Testis (tissue), 2 donors: ENCODE measurements at regions not wholly inside any gene's neighbourhood (a gene's known extent, or its start where the extent isn't known, plus 50 kb on each side); places are given as distances from the start of the nearest gene placed in this dataset.
A peak's percentile ranks its signal among the peaks of the same experiment; 100 is the strongest.

Experiments used
- DNase-seq: peaks from one replicate; pipeline ENCODE4 v3.0.0-alpha.2; 2019
- H3K27ac ChIP-seq, 2 donors: fragments of 200-600 bp; sonication (generic); one replicate each; pipeline ENCODE4 v1.5.1; 2019
- H3K27me3 ChIP-seq: fragments of 200-600 bp; sonication (generic); one replicate; pipeline ENCODE4 v1.5.1; 2019
- H3K36me3 ChIP-seq: fragments of 200-600 bp; sonication (generic); one replicate; pipeline ENCODE4 v1.5.1; 2017; ENCODE audit warnings: low read depth; ENCODE audit errors: missing control alignments
- H3K4me1 ChIP-seq: fragments of 200-600 bp; sonication (generic); one replicate; pipeline ENCODE4 v1.5.1; 2019
- H3K4me3 ChIP-seq, 2 donors: fragments of 200-600 bp; sonication (generic); one replicate each; pipeline ENCODE4 v1.5.1; 2017 to 2019
- H3K9me3 ChIP-seq: fragments of 200-600 bp; sonication (generic); one replicate; pipeline ENCODE4 v1.5.1; 2017
- CTCF ChIP-seq, 3 experiments: fragments of 450-650 bp in 2 of 3; fragments of 200-600 bp in 1 of 3; sonication (generic) in 1 of 3; IDR thresholded peaks; one replicate each; pipeline ENCODE4 v1.5.1; 2016 to 2019; ENCODE audit warnings: antibody characterized with exemption in 3 of 3, mild to moderate bottlenecking in 2 of 3, moderate library complexity in 1 of 3
- POLR2A ChIP-seq: fragments of 450-650 bp; IDR thresholded peaks from one replicate; pipeline ENCODE4 v1.6.1; 2017; ENCODE audit warnings: antibody characterized with exemption, mild to moderate bottlenecking, moderate library complexity
- WGBS, 2 donors: methylation state at CpG; one replicate each; pipeline ENCODE4 v1.1.5; 2018; 5-methylcytosine and 5-hydroxymethylcytosine counted together
- intact Hi-C: fragments of 100-400 bp; cut with DNase I; formaldehyde crosslinking; loops from one replicate; pipeline ENCODE4 v1.15.1; 2023; ENCODE audit warnings: low total_unique reads

DNA sequence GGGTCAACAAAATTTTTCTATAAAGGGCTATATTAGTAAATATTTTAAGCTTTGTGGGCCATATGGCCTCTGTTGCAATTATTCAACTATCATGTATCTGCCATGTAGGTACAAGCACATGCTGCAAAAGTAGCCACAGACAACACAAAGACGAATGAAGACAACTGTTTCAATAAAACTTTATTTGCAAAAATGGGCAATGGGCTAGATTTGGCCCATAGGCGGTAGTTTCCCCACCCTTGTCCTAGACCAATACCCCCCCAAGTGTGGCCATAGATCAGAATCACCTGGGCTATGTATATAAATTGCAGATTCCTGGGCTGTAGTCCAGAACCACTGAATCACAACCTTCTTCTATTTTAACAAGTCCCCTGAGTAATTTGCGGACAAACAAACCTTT, 331.0 kb upstream of the PSMD7 start:
- H3K27me3 ChIP-seq: no peaks in the 10 kb centered on the region
- TF ChIP-seq CTCF (IDR thresholded peaks at IDR 0.05): no peak
- no peak for TF ChIP-seq POLR2A
- DNase-seq: no peak
- 91 to 96% methylated on average over 3 of the region's 3 CpGs for WGBS, 2 donors
- intact Hi-C loops: no loop called here
- H3K9me3 ChIP-seq: no peaks in the 10 kb centered on the region
- no peak overlapping the region for H3K27ac ChIP-seq
- H3K4me1 ChIP-seq: no peaks in the 10 kb centered on the region
- no peaks in the 10 kb centered on the region for H3K36me3 ChIP-seq
- H3K4me3 ChIP-seq: no peak overlapping the region

DNA sequence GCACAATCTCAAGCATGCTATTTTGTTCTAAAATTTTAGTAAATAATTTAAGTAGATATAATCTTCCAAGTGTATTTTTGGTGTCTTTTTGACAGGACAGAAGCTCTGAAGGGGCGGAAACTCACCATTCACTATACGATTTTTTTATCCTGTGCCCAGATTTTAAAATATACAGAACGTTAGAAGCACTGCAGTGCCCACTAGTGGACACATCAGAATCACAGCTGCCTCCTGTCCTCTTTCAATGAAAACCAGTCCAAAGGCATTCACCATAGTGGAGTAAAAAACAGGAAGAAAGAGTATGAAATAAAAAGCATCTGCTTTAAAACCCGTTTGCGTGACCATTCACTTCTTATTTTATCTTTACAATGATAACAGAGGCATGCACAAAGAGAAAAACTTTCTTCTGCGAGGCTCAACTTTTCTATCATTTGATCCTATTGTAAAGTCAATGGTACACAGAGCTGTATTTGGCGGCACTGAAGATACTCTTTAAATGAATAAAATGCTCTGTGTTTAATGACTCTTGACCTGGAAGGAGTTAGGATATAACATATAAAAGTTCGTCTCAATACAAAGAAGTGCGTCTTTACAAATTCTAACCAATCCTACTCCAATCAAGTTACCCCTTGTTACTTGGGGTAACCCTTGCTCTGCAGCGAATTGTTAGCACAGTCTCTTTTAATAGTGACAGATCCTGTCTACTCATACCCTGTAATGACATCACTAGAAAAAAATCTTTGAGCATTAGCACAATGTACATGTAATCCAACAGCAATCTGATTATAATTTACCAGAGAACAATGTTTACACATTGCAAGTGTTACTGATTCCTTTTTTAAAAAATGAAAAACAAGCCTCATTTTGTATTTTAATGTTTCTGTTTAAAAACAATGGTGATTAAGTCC, 339.8 kb upstream of the PSMD7 start:
- TF ChIP-seq POLR2A (no peak), CTCF (IDR thresholded peaks at IDR 0.05) (peak; percentile 45 to 80 (median 63))

DNA sequence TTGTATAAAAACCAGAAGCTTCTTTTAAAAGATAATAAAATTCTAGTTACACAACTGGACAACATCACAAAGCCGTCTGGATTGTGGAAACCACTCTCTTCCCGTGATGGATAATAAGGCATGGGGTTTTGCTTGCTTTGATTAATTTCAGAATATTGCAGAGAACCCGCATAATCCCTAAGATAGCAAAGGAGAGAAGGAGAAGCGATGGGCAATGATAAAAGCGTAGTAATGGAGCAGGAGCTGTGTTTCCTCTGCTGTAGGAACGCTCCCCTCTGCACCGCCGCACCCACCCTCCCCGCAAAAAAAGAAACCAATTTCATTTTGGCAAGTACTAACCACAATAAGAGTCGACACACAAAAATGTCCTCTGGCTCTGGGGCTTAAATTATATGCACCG, 340.9 kb upstream of the PSMD7 start:
- Histone ChIP-seq H3K4me3 (no peak overlapping the region), H3K4me1 (no peaks in the 10 kb centered on the region), H3K27ac (no peak overlapping the region), H3K9me3 (no peaks in the 10 kb centered on the region), H3K27me3 (no peaks in the 10 kb centered on the region), H3K36me3 (no peaks in the 10 kb centered on the region)
- TF ChIP-seq CTCF (IDR thresholded peaks at IDR 0.05) (no peak), POLR2A (no peak)
- 85 to 87% methylated on average over 11 of the region's 11 CpGs for WGBS, 2 donors
- DNase-seq: no peak
- intact Hi-C loops: no loop called here

More for the DNA sequence above, 339.8 kb upstream of the PSMD7 start:
- DNase-seq: peak; percentile 77
- H3K27ac ChIP-seq: no peak overlapping the region
- no peaks in the 10 kb centered on the region for H3K9me3 ChIP-seq
- H3K4me3 ChIP-seq: no peak overlapping the region
- WGBS, 2 donors: 53 to 54% methylated on average over 10 of the region's 10 CpGs
- no peaks in the 10 kb centered on the region for H3K27me3 ChIP-seq
- no peaks in the 10 kb centered on the region for H3K4me1 ChIP-seq
- intact Hi-C loops: no loop called here
- no peaks in the 10 kb centered on the region for H3K36me3 ChIP-seq

- intact Hi-C loops: no loop called here
- no peak for TF ChIP-seq CTCF (IDR thresholded peaks at IDR 0.05)
- no peak for TF ChIP-seq POLR2A
- DNase-seq: no peak
- Histone ChIP-seq H3K36me3 (no peaks in the 10 kb centered on the region), H3K4me1 (no peaks in the 10 kb centered on the region), H3K27ac (no peak overlapping the region), H3K27me3 (no peaks in the 10 kb centered on the region), H3K9me3 (no peaks in the 10 kb centered on the region), H3K4me3 (no peak overlapping the region)
- 75 to 90% methylated on average over 1 of the region's 1 CpG for WGBS, 2 donors
Observed at GRCh38 chr16:73955255-73955654, 341.4 kb upstream of the PSMD7 start.

DNA sequence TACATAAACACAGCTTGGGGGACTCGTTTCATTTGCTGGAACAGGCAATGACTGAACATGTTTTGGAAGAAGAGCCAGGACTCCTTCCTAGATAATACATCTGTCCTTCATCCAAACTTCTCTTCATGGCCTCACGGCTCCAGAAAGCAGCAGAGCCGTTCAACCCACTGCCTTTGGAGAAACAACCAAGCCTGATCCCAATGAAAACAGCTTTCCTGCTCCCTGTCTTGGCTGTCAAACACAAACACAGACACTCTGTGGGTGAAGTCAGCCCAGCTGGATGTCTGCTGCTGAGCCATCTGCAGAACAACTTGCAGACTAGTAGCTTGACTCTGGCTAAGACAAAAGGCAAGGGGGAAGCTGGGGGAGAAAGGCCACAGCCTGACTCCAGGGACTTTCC, 345.1 kb upstream of the PSMD7 start:
- Histone ChIP-seq H3K9me3 (no peaks in the 10 kb centered on the region), H3K4me3 (no peak overlapping the region), H3K27me3 (no peaks in the 10 kb centered on the region), H3K4me1 (no peaks in the 10 kb centered on the region), H3K36me3 (no peaks in the 10 kb centered on the region), H3K27ac (no peak overlapping the region)
- no peak for DNase-seq
- TF ChIP-seq CTCF (IDR thresholded peaks at IDR 0.05): no peak
- TF ChIP-seq POLR2A: no peak
- 51 to 53% methylated on average over 3 of the region's 3 CpGs for WGBS, 2 donors
- intact Hi-C loops: no loop called here
